SK-N-SH (cell line): ENCODE measurements at regions not wholly inside any gene's neighbourhood (a gene's known extent, or its start where the extent isn't known, plus 50 kb on each side); places are given as distances from the start of the nearest gene placed in this dataset.

Experiments used
- CTCF ChIP-seq: fragments of 200-600 bp; sonication (generic); IDR thresholded peaks from 2 replicates; pipeline ENCODE4 v1.6.1; 2017; ENCODE audit warnings: antibody characterized with exemption, mild to moderate bottlenecking, moderate library complexity
- ELF1 ChIP-seq: IDR thresholded peaks from 2 replicates; pipeline ENCODE4 v1.4.0; 2012
- EP300 ChIP-seq, 2 experiments: IDR thresholded peaks; 2 replicates each; pipeline versions ENCODE4 v1.4.0 to v1.6.1; 2012; ENCODE audit warnings: borderline replicate concordance in 1 of 2, low read depth in 1 of 2, low read length in 1 of 2
- EZH2phosphoT487 ChIP-seq: fragments of 200-600 bp; sonication (generic); IDR thresholded peaks from 2 replicates; pipeline ENCODE4 v1.6.1; 2017; ENCODE audit warnings: low read depth, mixed run types, mild to moderate bottlenecking, antibody characterized with exemption, moderate library complexity, borderline replicate concordance
- FOXJ3 ChIP-seq: sonication (generic); formaldehyde crosslinking; IDR thresholded peaks from 2 replicates; pipeline ENCODE4 v1.5.1; 2020; ENCODE audit warnings: mild to moderate bottlenecking, missing genetic modification reagents

- TF ChIP-seq CTCF, result no peak
- TF ChIP-seq EZH2phosphoT487, result no peak
- no peak for TF ChIP-seq EP300 (IDR thresholded peaks at IDR 0.05; ENCODE audit: borderline replicate concordance in 1 of 2, low read depth in 1 of 2, low read length in 1 of 2)
- TF ChIP-seq FOXJ3 (CRISPR knock-in tag), result no peak
- no peak for TF ChIP-seq ELF1
Observed at GRCh38 chr3:16813336-16813735, 71.4 kb upstream of the PLCL2 start.
